IMR-90 (cell line): ENCODE measurements at regions not wholly inside any gene's neighbourhood (a gene's known extent, or its start where the extent isn't known, plus 50 kb on each side); places are given as distances from the start of the nearest gene placed in this dataset.

ENCODE experiments used
- ATAC-seq: fragments of 200-7000 bp; cut with Tn5 transposase; 2 replicates; pipeline ENCODE4 v1.9.1; 2020; ENCODE audit warnings: low read depth, mild to moderate bottlenecking, moderate library complexity
- BruUV-seq: library from RNA; stranded (reverse); fragments of 400-500 nt; replicated peaks from 2 replicates; lab custom pipeline; 2021; lab: Mats Ljungman, UMichigan
- CTCF ChIA-PET: fragments of 300-600 bp; formaldehyde crosslinking; extraction: SDS; loops from one replicate; lab custom pipeline; 2021; ENCODE audit warnings: antibody characterized with exemption; lab: Yijun Ruan, JAX
- POLR2A ChIA-PET: fragments of 300-600 bp; sonication (Branson Sonifier 250); formaldehyde crosslinking; loops from one replicate; lab custom pipeline; 2022; ENCODE audit warnings: antibody characterized with exemption; ENCODE audit not compliant: unreplicated experiment; lab: Charles Lee
- DNase-seq: peaks from one replicate; pipeline ENCODE4 v3.0.0; 2013
- H2AFZ ChIP-seq: replicated peaks from 2 replicates; pipeline ENCODE3; 2013; ENCODE audit warnings: low read length, mild to moderate bottlenecking; ENCODE audit not compliant: poor library complexity
- H2AK5ac ChIP-seq: 2 replicates; pipeline ENCODE4 v1.6.1; 2013; ENCODE audit warnings: low read depth, low read length, inconsistent platforms
- H2AK9ac ChIP-seq: replicated peaks from 2 replicates; pipeline ENCODE3; 2013; ENCODE audit warnings: mild to moderate bottlenecking, low read depth, low read length, moderate library complexity; ENCODE audit not compliant: poor library complexity
- H2BK120ac ChIP-seq: 2 replicates; pipeline ENCODE4 v1.6.1; 2013; ENCODE audit warnings: low read depth, low read length, inconsistent platforms
- H2BK15ac ChIP-seq: 3 replicates; pipeline ENCODE4 v1.6.1; 2013; ENCODE audit warnings: low read depth, low read length, inconsistent platforms
- H2BK20ac ChIP-seq: 2 replicates; pipeline ENCODE4 v1.6.1; 2013; ENCODE audit warnings: low read depth, mild to moderate bottlenecking, inconsistent platforms, low read length, moderate library complexity
- H2BK5ac ChIP-seq: 2 replicates; pipeline ENCODE4 v1.6.1; 2013; ENCODE audit warnings: mild to moderate bottlenecking, low read depth, low read length, inconsistent platforms; ENCODE audit not compliant: poor library complexity, severe bottlenecking
- H3K14ac ChIP-seq: replicated peaks from 2 replicates; pipeline ENCODE4 v1.6.1; 2013; ENCODE audit warnings: low read depth, low read length, inconsistent platforms
- H3K18ac ChIP-seq: 2 replicates; pipeline ENCODE4 v1.6.1; 2013; ENCODE audit warnings: low read depth, low read length, control low read depth
- H3K23ac ChIP-seq: 2 replicates; pipeline ENCODE4 v1.6.1; 2013; ENCODE audit warnings: low read depth, low read length, inconsistent platforms
- H3K27ac ChIP-seq: 2 replicates; pipeline ENCODE4 v1.5.1; 2013; ENCODE audit warnings: mild to moderate bottlenecking, control low read depth, low read length; ENCODE audit not compliant: insufficient read depth
- H3K27me3 ChIP-seq: 2 replicates; pipeline ENCODE4 v1.6.1; 2013; ENCODE audit warnings: low read length; ENCODE audit not compliant: control insufficient read depth, insufficient read depth
- H3K36me3 ChIP-seq: 2 replicates; pipeline ENCODE4 v1.6.1; 2013; ENCODE audit warnings: low read length, mixed read lengths; ENCODE audit not compliant: control insufficient read depth, insufficient read depth
- H3K4ac ChIP-seq: 2 replicates; pipeline ENCODE4 v1.6.1; 2013; ENCODE audit warnings: low read depth, low read length, inconsistent platforms
- H3K4me1 ChIP-seq: 2 replicates; pipeline ENCODE4 v1.6.1; 2013; ENCODE audit warnings: low read length, mixed read lengths; ENCODE audit not compliant: control insufficient read depth, insufficient read depth
- H3K4me2 ChIP-seq: 2 replicates; pipeline ENCODE4 v1.6.1; 2013; ENCODE audit warnings: low read depth, mild to moderate bottlenecking, control low read depth, low read length, moderate library complexity
- H3K4me3 ChIP-seq: 2 replicates; pipeline ENCODE4 v1.5.1; 2013; ENCODE audit warnings: low read depth, mild to moderate bottlenecking, control low read depth, low read length, moderate library complexity; ENCODE audit not compliant: insufficient read depth
- H3K56ac ChIP-seq: 2 replicates; pipeline ENCODE4 v1.6.1; 2013; ENCODE audit warnings: low read length, inconsistent platforms; ENCODE audit not compliant: insufficient read depth; ENCODE audit errors: extremely low read depth
- H3K79me1 ChIP-seq, 2 experiments: 2 replicates each; pipeline ENCODE4 v1.6.1; 2013; ENCODE audit warnings: low read length in 2 of 2, inconsistent platforms in 1 of 2, low read depth in 1 of 2
- H3K9ac ChIP-seq: 2 replicates; pipeline ENCODE4 v1.6.1; 2013; ENCODE audit warnings: low read depth, low read length, control low read depth
- H3K9me1 ChIP-seq: 2 replicates; pipeline ENCODE4 v1.6.1; 2013; ENCODE audit warnings: low read length, inconsistent platforms; ENCODE audit not compliant: insufficient read depth
- H3K9me3 ChIP-seq: 2 replicates; pipeline ENCODE4 v1.6.1; 2013; ENCODE audit warnings: low read length; ENCODE audit not compliant: control insufficient read depth, insufficient read depth
- H4K20me1 ChIP-seq: 2 replicates; pipeline ENCODE4 v1.6.1; 2013; ENCODE audit warnings: low read length, inconsistent platforms; ENCODE audit not compliant: insufficient read depth
- H4K5ac ChIP-seq: 2 replicates; pipeline ENCODE4 v1.6.1; 2013; ENCODE audit warnings: mild to moderate bottlenecking, low read depth, low read length, control low read depth
- H4K8ac ChIP-seq, 2 experiments: 2 replicates each; pipeline ENCODE4 v1.6.1; 2013; ENCODE audit warnings: low read depth in 2 of 2, low read length in 2 of 2, control low read depth in 1 of 2, inconsistent platforms in 1 of 2
- H4K91ac ChIP-seq: 2 replicates; pipeline ENCODE4 v1.6.1; 2013; ENCODE audit warnings: low read depth, low read length, inconsistent platforms; ENCODE audit not compliant: insufficient read depth
- BHLHE40 ChIP-seq: fragments of 150-350 bp; IDR thresholded peaks from 2 replicates; pipeline ENCODE4 v1.6.1; 2016; ENCODE audit warnings: mild to moderate bottlenecking, low read depth, low read length
- CEBPB ChIP-seq: IDR thresholded peaks from 2 replicates; pipeline ENCODE4 v1.6.1; 2012; ENCODE audit warnings: low read depth, low read length, improper control_type of control experiment
- CHD1 ChIP-seq: IDR thresholded peaks from 2 replicates; pipeline ENCODE4 v1.6.1; 2012; ENCODE audit warnings: low read depth, low read length, improper control_type of control experiment
- FOS ChIP-seq: fragments of 150-350 bp; IDR thresholded peaks from 2 replicates; pipeline ENCODE4 v1.6.1; 2016; ENCODE audit warnings: low read depth, low read length
- MAFK ChIP-seq: IDR thresholded peaks from 2 replicates; pipeline ENCODE4 v1.6.1; 2012; ENCODE audit warnings: low read depth, low read length, improper control_type of control experiment
- MAZ ChIP-seq: IDR thresholded peaks from 2 replicates; pipeline ENCODE4 v1.6.1; 2012; ENCODE audit warnings: low read depth, mild to moderate bottlenecking, low read length, improper control_type of control experiment, moderate library complexity, borderline replicate concordance
- MXI1 ChIP-seq: IDR thresholded peaks from 2 replicates; pipeline ENCODE4 v1.6.1; 2012; ENCODE audit warnings: low read depth, mild to moderate bottlenecking, low read length, moderate library complexity, borderline replicate concordance
- NFE2L2 ChIP-seq: fragments of 150-350 bp; IDR thresholded peaks from 2 replicates; pipeline ENCODE4 v1.6.1; 2016; ENCODE audit warnings: low read depth, mild to moderate bottlenecking, low read length
- POLR2A ChIP-seq: IDR thresholded peaks from 2 replicates; pipeline ENCODE4 v1.6.1; 2012; ENCODE audit warnings: mild to moderate bottlenecking, low read depth, low read length
- RCOR1 ChIP-seq: IDR thresholded peaks from 2 replicates; pipeline ENCODE4 v1.6.1; 2012; ENCODE audit warnings: mild to moderate bottlenecking, low read length, improper control_type of control experiment; ENCODE audit not compliant: insufficient replicate concordance
- RFX5 ChIP-seq: IDR thresholded peaks from 2 replicates; pipeline ENCODE4 v1.8.0; 2012; ENCODE audit warnings: low read depth, mild to moderate bottlenecking, low read length, moderate library complexity
- SMC3 ChIP-seq: fragments of 150-350 bp; IDR thresholded peaks from 2 replicates; pipeline ENCODE4 v1.6.1; 2016; ENCODE audit warnings: low read depth, mild to moderate bottlenecking, antibody characterized with exemption, low read length, moderate library complexity
- USF2 ChIP-seq: fragments of 150-350 bp; IDR thresholded peaks from 2 replicates; pipeline ENCODE4 v1.6.1; 2017; ENCODE audit warnings: mild to moderate bottlenecking, antibody characterized with exemption, low read length, low read depth
- WGBS, 2 experiments: methylation state at CpG; one replicate each; pipeline versions ENCODE4 v1.1.5 to v1.1.7; 2013; ENCODE audit warnings: missing lambda C conversion rate in 2 of 2; ENCODE audit not compliant: insufficient read length in 1 of 2; ENCODE audit errors: extremely low coverage in 2 of 2; 5-methylcytosine and 5-hydroxymethylcytosine counted together
- dilution Hi-C: fragments of 300-500 bp; cut with HindIII; formaldehyde crosslinking; loops from one replicate; pipeline ENCODE4 v1.14.3; 2018; ENCODE audit warnings: low sequenced_read_pairs; ENCODE audit not compliant: unreplicated experiment
- in situ Hi-C: fragments of 300-500 bp; cut with MboI; formaldehyde crosslinking; loops from 3 replicates; pipeline ENCODE4 v1.14.3; 2019; ENCODE audit warnings: low sequenced_read_pairs, inconsistent platforms, mixed read lengths
- intact Hi-C: fragments of 100-400 bp; cut with micrococcal nuclease; formaldehyde crosslinking; loops from 2 replicates; pipeline ENCODE4 v1.10.0; 2022
- TF ChIP-seq, protein P1 (sequence below): conservative IDR thresholded peaks from 2 replicates; pipeline ENCODE4 v1.5.1; 2012; ENCODE audit warnings: mild to moderate bottlenecking, low read depth, low read length, improper control_type of control experiment
- TF ChIP-seq, protein P2 (sequence below): fragments of 150-350 bp; IDR thresholded peaks from 2 replicates; pipeline ENCODE4 v1.6.1; 2016; ENCODE audit warnings: low read depth, mild to moderate bottlenecking, low read length, moderate library complexity, borderline replicate concordance

GRCh38 chr2:81087646-81088045 lies 783.1 kb upstream of the LRRTM1 start:
- no peak overlapping the region for H3K14ac ChIP-seq
- ChIA-PET POLR2A (no interaction called here), CTCF (no interaction called here)
- no peak overlapping the region for H4K5ac ChIP-seq
- H3K79me1 ChIP-seq, result no peaks in the 10 kb centered on the region
- no peaks in the 10 kb centered on the region for H3K36me3 ChIP-seq
- no peak overlapping the region for H2BK120ac ChIP-seq
- H3K56ac ChIP-seq, result no peak overlapping the region
- DNase-seq (no peak), ATAC-seq (no peak)
- H2BK20ac ChIP-seq, result no peak overlapping the region
- TF ChIP-seq, protein P1, sequence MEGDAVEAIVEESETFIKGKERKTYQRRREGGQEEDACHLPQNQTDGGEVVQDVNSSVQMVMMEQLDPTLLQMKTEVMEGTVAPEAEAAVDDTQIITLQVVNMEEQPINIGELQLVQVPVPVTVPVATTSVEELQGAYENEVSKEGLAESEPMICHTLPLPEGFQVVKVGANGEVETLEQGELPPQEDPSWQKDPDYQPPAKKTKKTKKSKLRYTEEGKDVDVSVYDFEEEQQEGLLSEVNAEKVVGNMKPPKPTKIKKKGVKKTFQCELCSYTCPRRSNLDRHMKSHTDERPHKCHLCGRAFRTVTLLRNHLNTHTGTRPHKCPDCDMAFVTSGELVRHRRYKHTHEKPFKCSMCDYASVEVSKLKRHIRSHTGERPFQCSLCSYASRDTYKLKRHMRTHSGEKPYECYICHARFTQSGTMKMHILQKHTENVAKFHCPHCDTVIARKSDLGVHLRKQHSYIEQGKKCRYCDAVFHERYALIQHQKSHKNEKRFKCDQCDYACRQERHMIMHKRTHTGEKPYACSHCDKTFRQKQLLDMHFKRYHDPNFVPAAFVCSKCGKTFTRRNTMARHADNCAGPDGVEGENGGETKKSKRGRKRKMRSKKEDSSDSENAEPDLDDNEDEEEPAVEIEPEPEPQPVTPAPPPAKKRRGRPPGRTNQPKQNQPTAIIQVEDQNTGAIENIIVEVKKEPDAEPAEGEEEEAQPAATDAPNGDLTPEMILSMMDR, result no peak
- no peak for TF ChIP-seq MXI1
- TF ChIP-seq POLR2A, result no peak
- TF ChIP-seq BHLHE40, result no peak
- TF ChIP-seq MAFK, result no peak
- TF ChIP-seq SMC3, result no peak
- TF ChIP-seq MAZ, result no peak
- TF ChIP-seq RCOR1, result no peak
- TF ChIP-seq RFX5, result no peak
- TF ChIP-seq NFE2L2, result no peak
- no peak for TF ChIP-seq FOS
- no peak for TF ChIP-seq CHD1
- no peak for TF ChIP-seq CEBPB
- no peak for TF ChIP-seq USF2
- TF ChIP-seq, protein P2, sequence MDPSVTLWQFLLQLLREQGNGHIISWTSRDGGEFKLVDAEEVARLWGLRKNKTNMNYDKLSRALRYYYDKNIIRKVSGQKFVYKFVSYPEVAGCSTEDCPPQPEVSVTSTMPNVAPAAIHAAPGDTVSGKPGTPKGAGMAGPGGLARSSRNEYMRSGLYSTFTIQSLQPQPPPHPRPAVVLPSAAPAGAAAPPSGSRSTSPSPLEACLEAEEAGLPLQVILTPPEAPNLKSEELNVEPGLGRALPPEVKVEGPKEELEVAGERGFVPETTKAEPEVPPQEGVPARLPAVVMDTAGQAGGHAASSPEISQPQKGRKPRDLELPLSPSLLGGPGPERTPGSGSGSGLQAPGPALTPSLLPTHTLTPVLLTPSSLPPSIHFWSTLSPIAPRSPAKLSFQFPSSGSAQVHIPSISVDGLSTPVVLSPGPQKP, result no peak
- no peak overlapping the region for H3K9ac ChIP-seq
- H3K4me2 ChIP-seq, result no peak overlapping the region
- H3K4me1 ChIP-seq, result no peaks in the 10 kb centered on the region
- H3K18ac ChIP-seq, result no peak overlapping the region
- H4K8ac ChIP-seq, result no peak overlapping the region
- in situ Hi-C loops, result no loop called here
- dilution Hi-C loops, result no loop called here
- WGBS, 2 experiments, result no CpG with 5 or more reads among the region's 3 CpGs
- peaks cover 2% of the 10 kb centered on the region; the same call in 1 of the 2 replicates for H3K9me3 ChIP-seq
- H3K9me1 ChIP-seq, result no peaks in the 10 kb centered on the region
- H3K27ac ChIP-seq, result no peak overlapping the region
- no peak overlapping the region for H2BK15ac ChIP-seq
- no peaks in the 10 kb centered on the region for H3K27me3 ChIP-seq
- no peak overlapping the region for H3K23ac ChIP-seq
- H3K4me3 ChIP-seq, result no peak overlapping the region
- BruUV-seq, result no TSS peak
- no peaks in the 10 kb centered on the region for H4K20me1 ChIP-seq
- H2BK5ac ChIP-seq, result no peak overlapping the region
- no peak overlapping the region for H3K4ac ChIP-seq
- H2AK9ac ChIP-seq, result no peak overlapping the region
- H4K91ac ChIP-seq, result no peak overlapping the region
- H2AFZ ChIP-seq, result no peak overlapping the region
- intact Hi-C loops, result no loop called here
- H2AK5ac ChIP-seq, result no peak overlapping the region
